ACHN (cell line): ENCODE measurements at regions not wholly inside any gene's neighbourhood (a gene's known extent, or its start where the extent isn't known, plus 50 kb on each side); places are given as distances from the start of the nearest gene placed in this dataset.
A peak's percentile ranks its signal among the peaks of the same experiment; 100 is the strongest.

Experiments
- DNase-seq: peaks from one replicate; pipeline ENCODE4 v3.0.0-alpha.2; 2015
- in situ Hi-C: cut with HindIII; loops from 2 replicates; pipeline ENCODE4 v1.10.0; 2017; ENCODE audit warnings: low sequenced_read_pairs, low pct_ligation_motif_present, low pct_unique_long_range_greater_than_20kb

DNA sequence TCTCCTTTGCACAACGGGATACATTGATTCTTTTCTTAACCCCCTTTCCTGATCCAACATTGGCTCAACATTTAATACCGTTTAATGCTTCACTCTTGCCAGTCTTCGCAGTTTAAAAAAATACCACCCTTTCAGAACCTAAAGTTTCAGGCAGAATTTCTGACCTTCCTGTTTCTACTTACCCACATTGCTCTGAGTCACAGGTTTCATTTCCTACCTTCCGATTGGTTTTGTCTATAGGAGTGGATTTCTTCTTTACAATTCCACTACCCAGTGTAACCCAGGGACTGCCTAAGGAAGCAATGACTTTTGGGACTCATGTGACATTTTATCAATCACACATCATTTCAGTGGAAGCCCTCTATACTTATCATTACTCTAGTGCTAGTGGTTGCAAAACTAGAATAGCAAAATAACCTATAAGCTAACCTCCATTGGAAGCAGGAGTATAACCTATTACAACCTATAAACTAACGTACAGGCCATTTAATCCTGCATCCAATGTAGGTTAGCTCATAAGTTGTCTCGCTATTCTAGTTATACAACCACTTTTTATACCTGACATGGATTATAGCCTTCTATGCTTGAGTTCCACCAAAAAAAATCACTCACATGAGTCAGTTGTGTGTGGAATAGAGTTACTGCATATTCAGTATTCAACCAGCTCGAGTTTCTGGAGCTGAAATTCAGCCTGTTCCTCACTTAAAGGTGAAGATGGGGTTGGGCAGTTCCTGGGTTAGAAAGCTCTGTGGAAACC, 64.9 kb upstream of the KITLG start:
- in situ Hi-C loops, result loop anchor here (25.0 kb wide), 1 partner anchor 342 kb away; no protein-coding TSS in a partner anchor
- DNase-seq, result no peak

DNA sequence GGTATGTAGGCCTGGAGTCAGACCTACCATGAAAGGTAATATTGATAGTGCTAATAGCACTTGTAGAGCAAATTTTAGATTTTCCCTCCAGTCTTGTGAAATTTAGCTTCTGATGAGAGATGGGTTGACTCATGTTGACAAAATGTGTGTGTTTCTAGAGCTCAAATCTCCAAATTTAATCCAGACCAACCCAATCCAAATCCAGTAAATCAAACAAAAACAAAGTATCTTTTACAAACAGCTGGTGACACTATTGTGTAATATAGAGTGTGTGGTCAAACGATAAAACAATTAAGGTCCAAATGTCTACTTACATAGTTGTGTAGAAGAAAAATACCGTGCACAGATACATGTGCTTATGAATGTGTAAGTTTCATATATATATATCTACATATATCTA, 63.4 kb upstream of the KITLG start:
- DNase-seq, result no peak
- in situ Hi-C loops, result loop anchor here (25.0 kb wide), 1 partner anchor 344 kb away; no protein-coding TSS in a partner anchor

DNA sequence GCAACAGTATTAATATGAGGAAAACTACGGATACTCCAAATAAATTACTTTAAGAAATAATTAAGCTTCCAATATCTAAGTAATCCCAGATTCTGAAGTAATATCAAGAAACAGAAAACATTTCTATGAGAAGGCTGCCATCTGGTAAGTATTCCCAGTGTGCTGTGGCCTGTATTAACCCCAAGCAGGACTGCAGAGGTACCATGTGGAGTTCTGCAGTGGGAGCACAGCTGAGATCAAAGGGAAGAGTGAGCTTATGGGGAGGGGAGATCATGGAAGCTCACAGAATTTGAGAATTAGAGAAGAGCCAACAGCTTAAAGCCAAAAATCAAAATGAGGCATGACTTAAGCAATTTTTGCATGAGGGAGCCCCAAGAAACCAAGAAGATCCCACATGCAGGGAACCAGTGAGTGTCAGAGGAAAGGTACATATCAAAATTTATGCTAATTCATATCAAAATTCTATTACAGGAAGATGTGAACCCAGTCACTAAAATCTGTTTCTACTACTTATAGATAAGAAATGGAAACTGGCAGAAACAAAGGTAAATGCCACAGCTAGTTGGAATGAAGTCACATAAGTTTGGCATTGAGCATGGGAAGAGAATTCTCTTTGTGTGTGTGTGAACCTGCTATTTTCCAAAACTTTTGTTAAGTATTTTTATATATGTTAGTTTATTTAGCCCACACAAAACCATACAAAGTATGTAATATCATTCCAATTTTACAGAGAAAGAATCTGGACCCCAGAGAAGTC, 62.6 kb upstream of the KITLG start:
- in situ Hi-C loops, result loop anchor here (25.0 kb wide), 1 partner anchor 344 kb away; no protein-coding TSS in a partner anchor

DNA sequence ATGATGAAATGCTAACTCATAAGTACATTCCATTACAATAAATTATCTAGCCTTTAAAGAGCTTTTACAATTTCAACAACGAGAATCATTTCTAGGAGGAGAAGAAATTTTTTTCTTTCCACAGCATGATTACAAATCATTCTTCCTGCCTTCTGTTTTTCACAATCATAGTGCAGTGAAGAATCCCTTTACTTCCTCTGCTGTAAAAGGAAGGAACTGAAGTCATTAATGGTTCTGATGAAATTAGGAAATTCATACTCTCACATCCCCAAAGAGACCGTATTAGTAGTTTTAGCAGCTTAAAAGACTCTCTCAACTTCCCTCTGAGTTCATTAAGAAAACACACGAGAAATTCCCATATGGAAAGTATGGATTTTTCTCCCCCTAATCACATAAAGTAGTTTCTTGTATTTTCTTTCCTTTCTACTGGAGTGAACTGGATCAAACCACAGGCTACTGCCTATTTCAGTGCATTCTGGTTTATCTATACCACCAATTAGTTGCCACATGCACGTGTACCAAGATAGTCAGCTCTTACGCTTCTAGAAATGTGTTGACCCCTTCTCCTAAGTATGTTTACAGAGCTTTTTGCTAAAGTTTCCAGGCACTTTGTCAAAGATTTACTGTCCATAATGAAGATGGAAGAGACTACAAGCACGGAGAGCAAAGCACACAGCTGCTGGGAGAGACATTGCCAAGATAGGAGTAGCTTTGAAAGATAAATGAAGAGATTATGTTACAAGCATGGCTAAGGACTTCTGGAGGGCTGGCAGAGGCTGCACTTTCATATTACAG, 58.9 kb upstream of the KITLG start:
- DNase-seq, result no peak
- in situ Hi-C loops, result loop anchor here (25.0 kb wide), 1 partner anchor 348 kb away; no protein-coding TSS in a partner anchor

More for the DNA sequence above, 62.6 kb upstream of the KITLG start:
- DNase-seq, result no peak

DNA sequence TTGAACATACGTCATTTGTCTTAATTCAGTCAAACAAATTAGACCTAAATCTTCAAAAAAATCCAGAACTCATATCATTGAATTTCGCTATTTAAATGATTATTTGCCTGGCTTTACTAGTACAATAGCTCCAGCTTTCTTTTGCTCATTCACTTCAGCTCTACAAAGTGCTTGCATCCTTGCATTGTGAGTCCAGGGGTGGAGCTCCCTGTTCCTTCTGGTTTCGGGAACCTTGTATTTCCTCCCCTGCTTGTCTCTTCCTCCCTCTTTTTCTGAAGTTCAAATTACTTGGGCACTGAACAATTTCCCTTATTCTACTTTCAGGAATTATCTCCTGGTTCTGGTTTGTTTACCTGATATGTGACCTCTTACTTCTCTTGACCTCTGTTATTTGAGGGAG, 58.1 kb upstream of the KITLG start:
- DNase-seq, result no peak
- in situ Hi-C loops, result loop anchor here (25.0 kb wide), 1 partner anchor 349 kb away; no protein-coding TSS in a partner anchor

DNA sequence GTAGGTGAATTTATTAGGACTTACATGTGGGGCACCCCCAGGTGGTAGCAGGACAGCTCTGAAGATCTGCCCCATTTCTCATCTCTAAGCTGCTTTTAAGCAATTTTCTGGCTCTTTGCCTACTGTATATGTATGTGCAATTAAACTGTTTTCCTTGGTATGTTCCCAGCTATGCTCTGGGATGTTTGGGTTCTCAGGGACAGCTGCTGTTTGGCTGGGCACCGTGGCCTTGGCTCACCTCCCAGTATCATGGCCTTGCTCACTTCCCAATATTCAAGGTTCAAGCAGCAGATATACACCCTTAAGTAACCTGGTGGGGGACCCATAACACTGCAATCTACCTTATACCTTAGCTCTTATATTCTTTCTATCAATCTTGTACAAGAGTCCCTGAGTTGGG, 53.7 kb upstream of the KITLG start:
- in situ Hi-C loops, result loop anchor here (25.0 kb wide), 1 partner anchor 353 kb away; no protein-coding TSS in a partner anchor
- no peak for DNase-seq

DNA sequence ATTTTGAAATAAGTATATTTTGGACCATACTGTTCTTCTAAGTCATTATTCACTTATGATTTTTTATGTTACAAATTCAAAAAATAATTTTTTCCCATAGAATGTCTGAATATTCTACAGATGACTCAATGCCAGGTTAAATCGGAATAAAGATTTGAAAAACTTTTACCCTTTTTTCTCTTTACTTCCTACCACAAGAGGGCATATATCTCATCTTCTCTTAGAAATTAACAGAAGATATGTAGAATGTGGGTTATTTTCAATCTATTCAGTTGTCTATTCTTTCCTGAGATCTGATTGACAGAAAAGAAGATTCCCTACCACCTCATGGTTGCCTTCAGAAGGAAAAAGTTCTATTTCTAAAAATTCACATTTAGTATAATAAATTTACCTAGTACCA, 53.0 kb upstream of the KITLG start:
- in situ Hi-C loops, result loop anchor here (25.0 kb wide), 1 partner anchor 354 kb away; no protein-coding TSS in a partner anchor
- DNase-seq, result peak; percentile 38

DNA sequence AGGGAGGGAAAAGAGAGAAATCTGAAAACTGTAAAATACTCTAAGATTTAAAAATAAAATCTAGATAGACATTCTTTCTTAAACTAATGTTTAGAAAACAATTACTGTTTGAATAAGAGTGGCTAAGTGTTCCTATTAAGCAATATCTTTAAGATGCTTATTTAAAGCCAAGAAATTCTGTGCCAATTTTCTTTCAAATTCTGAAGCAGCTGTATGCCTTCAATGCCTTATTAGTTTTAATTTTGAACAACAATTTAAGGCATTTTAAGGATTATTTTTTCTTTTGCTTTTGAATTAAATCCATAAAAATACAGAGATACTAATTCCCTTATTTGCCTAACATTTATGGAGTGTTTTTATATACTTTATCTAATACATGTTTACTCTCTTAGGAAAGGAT, 50.3 kb upstream of the KITLG start:
- no peak for DNase-seq
- in situ Hi-C loops, result loop anchor here (25.0 kb wide), 1 partner anchor 357 kb away; no protein-coding TSS in a partner anchor
